Stomach (tissue), 8 donors: ENCODE measurements at regions not wholly inside any gene's neighbourhood (a gene's known extent, or its start where the extent isn't known, plus 50 kb on each side); places are given as distances from the start of the nearest gene placed in this dataset.

Experiments used
- DNase-seq, 2 donors: peaks; one replicate each; pipeline versions ENCODE4 v3.0.0 to v3.0.0-alpha.2; 2013 to 2019
- H3K27ac ChIP-seq, 5 donors: fragments of 200-600 bp in 4 of 5; sonication (generic) in 4 of 5; one replicate each; pipeline ENCODE4 v1.5.1; 2013 to 2019; ENCODE audit warnings: mild to moderate bottlenecking in 1 of 5, moderate library complexity in 1 of 5
- H3K27me3 ChIP-seq, 3 donors: fragments of 200-600 bp; sonication (generic); one replicate each; pipeline ENCODE4 v1.5.1; 2017 to 2019; ENCODE audit warnings: mixed run types in 1 of 3
- H3K36me3 ChIP-seq, 4 donors: fragments of 200-600 bp; sonication (generic); 1 replicate in 3 of 4; 2 replicates in 1 of 4; pipeline ENCODE4 v1.5.1; 2016 to 2019
- H3K4me1 ChIP-seq, 4 donors: fragments of 200-600 bp; sonication (generic); one replicate each; pipeline ENCODE4 v1.5.1; 2016 to 2019
- H3K4me3 ChIP-seq, 4 donors: fragments of 200-600 bp; sonication (generic) in 3 of 4; one replicate each; pipeline ENCODE4 v1.5.1; 2016 to 2019; ENCODE audit warnings: mild to moderate bottlenecking in 1 of 4
- H3K9me3 ChIP-seq, 4 donors: fragments of 200-600 bp; sonication (generic); one replicate each; pipeline ENCODE4 v1.5.1; 2016 to 2019
- EP300 ChIP-seq: sonication (generic); formaldehyde crosslinking; IDR thresholded peaks from one replicate; pipeline ENCODE4 v1.6.1; 2017; ENCODE audit warnings: antibody characterized with exemption
- POLR2A ChIP-seq, 4 donors: fragments of 450-650 bp; IDR thresholded peaks; one replicate each; pipeline ENCODE4 v1.6.1; 2016; ENCODE audit warnings: antibody characterized with exemption in 4 of 4, control low read depth in 2 of 4, mild to moderate bottlenecking in 1 of 4, moderate library complexity in 1 of 4
- POLR2AphosphoS5 ChIP-seq, 3 donors: sonication (generic); formaldehyde crosslinking; IDR thresholded peaks; one replicate each; pipeline ENCODE4 v1.6.1; 2016; ENCODE audit warnings: antibody characterized with exemption in 3 of 3
- WGBS, 5 donors: extraction: QIAGEN DNeasy Blood & Tissue Kit in 3 of 5; methylation state at CpG; one replicate each; pipeline versions ENCODE4 v1.1.5 to v1.1.7; 2013 to 2018; 5-methylcytosine and 5-hydroxymethylcytosine counted together
- intact Hi-C: fragments of 100-400 bp; cut with DNase I; formaldehyde crosslinking; loops from one replicate; pipeline ENCODE4 v1.15.1; 2023; ENCODE audit warnings: low total_unique reads
- TF ChIP-seq, protein P1 (sequence below), 7 experiments: fragments of 450-650 bp in 4 of 7; fragments of 200-600 bp in 3 of 7; sonication (generic) in 3 of 7; IDR thresholded peaks; one replicate each; pipeline ENCODE4 v1.5.1; 2016 to 2019; ENCODE audit warnings: antibody characterized with exemption in 7 of 7, control low read depth in 2 of 7, mild to moderate bottlenecking in 1 of 7
- donor health status: healthy with polysubstance abuse.
- donor health status: Bipolar disorder and iron deficiency.
- donor health status: healthy.

- intact Hi-C loops: no loop called here
- H3K4me3 ChIP-seq: no peak overlapping the region
Measured at GRCh38 chr7:156446990-156447389, 193.6 kb upstream of the RNF32 start.

GRCh38 chr7:156445997-156446761 is 194.4 kb upstream of the RNF32 start:
- no peaks in the 10 kb centered on the region for H3K27me3 ChIP-seq
- H3K27ac ChIP-seq: no peak overlapping the region
- no peaks in the 10 kb centered on the region for H3K36me3 ChIP-seq
- H3K4me1 ChIP-seq: peaks cover 0 to 4% (median 0%) of the 10 kb centered on the region in 4 donors
- H3K4me3 ChIP-seq: no peak overlapping the region
- H3K9me3 ChIP-seq: no peaks in the 10 kb centered on the region
- WGBS, 5 donors: 82 to 89% (median 88%) methylated on average over 16 of the region's 16 CpGs
- no peak for TF ChIP-seq POLR2A (IDR thresholded peaks at IDR 0.05)
- no peak for DNase-seq
- intact Hi-C loops: no loop called here

More at GRCh38 chr7:156446990-156447389, 193.6 kb upstream of the RNF32 start:
- TF ChIP-seq POLR2AphosphoS5 (IDR thresholded peaks at IDR 0.05) (no peak), POLR2A (IDR thresholded peaks at IDR 0.05) (no peak), EP300 (no peak)
- TF ChIP-seq, protein P1, sequence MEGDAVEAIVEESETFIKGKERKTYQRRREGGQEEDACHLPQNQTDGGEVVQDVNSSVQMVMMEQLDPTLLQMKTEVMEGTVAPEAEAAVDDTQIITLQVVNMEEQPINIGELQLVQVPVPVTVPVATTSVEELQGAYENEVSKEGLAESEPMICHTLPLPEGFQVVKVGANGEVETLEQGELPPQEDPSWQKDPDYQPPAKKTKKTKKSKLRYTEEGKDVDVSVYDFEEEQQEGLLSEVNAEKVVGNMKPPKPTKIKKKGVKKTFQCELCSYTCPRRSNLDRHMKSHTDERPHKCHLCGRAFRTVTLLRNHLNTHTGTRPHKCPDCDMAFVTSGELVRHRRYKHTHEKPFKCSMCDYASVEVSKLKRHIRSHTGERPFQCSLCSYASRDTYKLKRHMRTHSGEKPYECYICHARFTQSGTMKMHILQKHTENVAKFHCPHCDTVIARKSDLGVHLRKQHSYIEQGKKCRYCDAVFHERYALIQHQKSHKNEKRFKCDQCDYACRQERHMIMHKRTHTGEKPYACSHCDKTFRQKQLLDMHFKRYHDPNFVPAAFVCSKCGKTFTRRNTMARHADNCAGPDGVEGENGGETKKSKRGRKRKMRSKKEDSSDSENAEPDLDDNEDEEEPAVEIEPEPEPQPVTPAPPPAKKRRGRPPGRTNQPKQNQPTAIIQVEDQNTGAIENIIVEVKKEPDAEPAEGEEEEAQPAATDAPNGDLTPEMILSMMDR (IDR thresholded peaks at IDR 0.05): no peak
- Histone ChIP-seq H3K4me1 (peaks cover 0 to 4% (median 0%) of the 10 kb centered on the region in 4 donors), H3K9me3 (no peaks in the 10 kb centered on the region), H3K27me3 (no peaks in the 10 kb centered on the region), H3K36me3 (no peaks in the 10 kb centered on the region), H3K27ac (no peak overlapping the region)
- no peak for DNase-seq

- Histone ChIP-seq H3K27me3 (no peaks in the 10 kb centered on the region), H3K9me3 (no peaks in the 10 kb centered on the region), H3K27ac (no peak overlapping the region), H3K36me3 (no peaks in the 10 kb centered on the region), H3K4me1 (peaks cover 0 to 4% (median 0%) of the 10 kb centered on the region in 4 donors), H3K4me3 (no peak overlapping the region)
- DNase-seq: no peak
- TF ChIP-seq EP300 (no peak), POLR2A (IDR thresholded peaks at IDR 0.05) (no peak), POLR2AphosphoS5 (IDR thresholded peaks at IDR 0.05) (no peak)
- TF ChIP-seq, protein P1 (IDR thresholded peaks at IDR 0.05): no peak
- intact Hi-C loops: no loop called here
- WGBS, 5 donors: 19 to 34% (median 22%) methylated on average over 10 of the region's 10 CpGs
Measured at GRCh38 chr7:156442516-156442915, 198.1 kb upstream of the RNF32 start.

DNA sequence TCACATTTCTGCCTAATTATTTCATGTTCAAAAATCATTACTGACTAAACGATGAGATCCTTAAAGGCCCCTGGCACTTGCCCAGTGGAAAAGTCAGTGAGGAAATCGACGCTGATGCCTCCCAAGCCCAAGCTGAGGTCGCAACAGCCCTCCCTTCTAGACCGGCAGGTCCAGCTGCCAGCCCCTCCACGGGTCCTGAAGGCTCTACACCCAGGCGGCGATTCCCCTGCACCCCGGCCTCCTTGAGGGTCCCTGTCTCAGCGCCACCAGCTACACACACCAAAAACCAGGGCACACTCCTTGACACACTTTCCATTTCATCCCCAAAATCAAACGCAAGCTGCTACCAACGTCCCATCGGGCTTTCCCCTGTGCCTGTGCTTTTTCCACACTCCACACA is 200.1 kb upstream of the RNF32 start:
- no peak for DNase-seq
- WGBS, 5 donors: 88 to 93% (median 92%) methylated on average over 13 of the region's 13 CpGs
- H3K4me3 ChIP-seq: no peak overlapping the region

More for the DNA sequence above, 200.1 kb upstream of the RNF32 start:
- no peaks in the 10 kb centered on the region for H3K9me3 ChIP-seq
- intact Hi-C loops: no loop called here
- H3K27ac ChIP-seq: no peak overlapping the region
- TF ChIP-seq POLR2AphosphoS5 (IDR thresholded peaks at IDR 0.05) (no peak), POLR2A (IDR thresholded peaks at IDR 0.05) (no peak), EP300 (no peak)
- TF ChIP-seq, protein P1 (IDR thresholded peaks at IDR 0.05): no peak
- no peaks in the 10 kb centered on the region for H3K27me3 ChIP-seq
- peaks cover 0 to 4% (median 0%) of the 10 kb centered on the region in 4 donors for H3K4me1 ChIP-seq
- H3K36me3 ChIP-seq: no peaks in the 10 kb centered on the region
